ENCODE measurements at regions not wholly inside any gene's neighbourhood (a gene's known extent, or its start where the extent isn't known, plus 50 kb on each side); places are given as distances from the start of the nearest gene placed in this dataset.

GRCh38 chr5:28488752-28489151 is 1450.4 kb upstream of the CDH9 start:
- no peak overlapping the region for H3K4me3 ChIP-seq (ENCODE audit: low read depth, low read length)
- DNase-seq (ENCODE audit: low read depth): no peak

GRCh38 chr5:28483327-28484025 is 1445.1 kb upstream of the CDH9 start:
- TF ChIP-seq MYC (IDR thresholded peaks at IDR 0.05; ENCODE audit: low read depth, low read length) (no peak), POLR2A (IDR thresholded peaks at IDR 0.05; ENCODE audit: extremely low read depth, insufficient read length) (no peak), MAX (IDR thresholded peaks at IDR 0.05; ENCODE audit: low read depth, low read length) (no peak), CTCF (IDR thresholded peaks at IDR 0.05; ENCODE audit: low read depth, low read length) (no peak)
- H3K4me3 ChIP-seq (ENCODE audit: low read depth, low read length): no peak overlapping the region
- no peak for DNase-seq (ENCODE audit: low read depth)

More at GRCh38 chr5:28488752-28489151, 1450.4 kb upstream of the CDH9 start:
- TF ChIP-seq MAX (IDR thresholded peaks at IDR 0.05; ENCODE audit: low read depth, low read length) (no peak), POLR2A (IDR thresholded peaks at IDR 0.05; ENCODE audit: extremely low read depth, insufficient read length) (no peak), MYC (IDR thresholded peaks at IDR 0.05; ENCODE audit: low read depth, low read length) (no peak), CTCF (IDR thresholded peaks at IDR 0.05; ENCODE audit: low read depth, low read length) (no peak)

GRCh38 chr5:28473531-28474107 is 1435.2 kb upstream of the CDH9 start:
- no peak overlapping the region for H3K4me3 ChIP-seq (ENCODE audit: low read depth, low read length)
- DNase-seq (ENCODE audit: low read depth): peak; percentile 10
- TF ChIP-seq MYC (IDR thresholded peaks at IDR 0.05; ENCODE audit: low read depth, low read length) (no peak), CTCF (IDR thresholded peaks at IDR 0.05; ENCODE audit: low read depth, low read length) (no peak), MAX (IDR thresholded peaks at IDR 0.05; ENCODE audit: low read depth, low read length) (no peak), POLR2A (IDR thresholded peaks at IDR 0.05; ENCODE audit: extremely low read depth, insufficient read length) (no peak)

GRCh38 chr5:28468166-28468565 is 1429.8 kb upstream of the CDH9 start:
- DNase-seq (ENCODE audit: low read depth): peak; percentile 51
- no peak overlapping the region for H3K4me3 ChIP-seq (ENCODE audit: low read depth, low read length)
- TF ChIP-seq POLR2A (IDR thresholded peaks at IDR 0.05; ENCODE audit: extremely low read depth, insufficient read length) (no peak), MYC (IDR thresholded peaks at IDR 0.05; ENCODE audit: low read depth, low read length) (no peak), MAX (IDR thresholded peaks at IDR 0.05; ENCODE audit: low read depth, low read length) (no peak), CTCF (IDR thresholded peaks at IDR 0.05; ENCODE audit: low read depth, low read length) (no peak)

- no peak for DNase-seq (ENCODE audit: low read depth)
- no peak overlapping the region for H3K4me3 ChIP-seq (ENCODE audit: low read depth, low read length)
- TF ChIP-seq MYC (IDR thresholded peaks at IDR 0.05; ENCODE audit: low read depth, low read length): no peak
- no peak for TF ChIP-seq MAX (IDR thresholded peaks at IDR 0.05; ENCODE audit: low read depth, low read length)
- TF ChIP-seq CTCF (IDR thresholded peaks at IDR 0.05; ENCODE audit: low read depth, low read length): no peak
- TF ChIP-seq POLR2A (IDR thresholded peaks at IDR 0.05; ENCODE audit: extremely low read depth, insufficient read length): no peak
Observed at GRCh38 chr5:28463728-28464127, 1425.3 kb upstream of the CDH9 start.
